ENCODE measurements at regions not wholly inside any gene's neighbourhood (a gene's known extent, or its start where the extent isn't known, plus 50 kb on each side); places are given as distances from the start of the nearest gene placed in this dataset.

- ChIA-PET CTCF (no interaction called here), POLR2A (ENCODE audit: unreplicated experiment) (no interaction called here)
- H2AFZ ChIP-seq: no peak overlapping the region
- H3K9me2 ChIP-seq (ENCODE audit: insufficient read depth): no peaks in the 10 kb centered on the region
- intact Hi-C loops (cut with micrococcal nuclease; ENCODE audit: unreplicated experiment): no loop called here
- H4K20me1 ChIP-seq (ENCODE audit: insufficient read depth): no peaks in the 10 kb centered on the region
- no peak overlapping the region for H3K4me3 ChIP-seq
- H3K4me1 ChIP-seq (replicated peaks; ENCODE audit: insufficient read depth): peaks cover 44% of the 10 kb centered on the region
- no peak for TF ChIP-seq EZH2 (IDR thresholded peaks at IDR 0.05; ENCODE audit: low read depth)
- TF ChIP-seq, protein P1, sequence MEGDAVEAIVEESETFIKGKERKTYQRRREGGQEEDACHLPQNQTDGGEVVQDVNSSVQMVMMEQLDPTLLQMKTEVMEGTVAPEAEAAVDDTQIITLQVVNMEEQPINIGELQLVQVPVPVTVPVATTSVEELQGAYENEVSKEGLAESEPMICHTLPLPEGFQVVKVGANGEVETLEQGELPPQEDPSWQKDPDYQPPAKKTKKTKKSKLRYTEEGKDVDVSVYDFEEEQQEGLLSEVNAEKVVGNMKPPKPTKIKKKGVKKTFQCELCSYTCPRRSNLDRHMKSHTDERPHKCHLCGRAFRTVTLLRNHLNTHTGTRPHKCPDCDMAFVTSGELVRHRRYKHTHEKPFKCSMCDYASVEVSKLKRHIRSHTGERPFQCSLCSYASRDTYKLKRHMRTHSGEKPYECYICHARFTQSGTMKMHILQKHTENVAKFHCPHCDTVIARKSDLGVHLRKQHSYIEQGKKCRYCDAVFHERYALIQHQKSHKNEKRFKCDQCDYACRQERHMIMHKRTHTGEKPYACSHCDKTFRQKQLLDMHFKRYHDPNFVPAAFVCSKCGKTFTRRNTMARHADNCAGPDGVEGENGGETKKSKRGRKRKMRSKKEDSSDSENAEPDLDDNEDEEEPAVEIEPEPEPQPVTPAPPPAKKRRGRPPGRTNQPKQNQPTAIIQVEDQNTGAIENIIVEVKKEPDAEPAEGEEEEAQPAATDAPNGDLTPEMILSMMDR (conservative IDR thresholded peaks at IDR 0.05): no peak
- no peaks in the 10 kb centered on the region for H3K27me3 ChIP-seq (ENCODE audit: insufficient read depth, low read depth)
- H3K27ac ChIP-seq: no peak overlapping the region
- H3K9me3 ChIP-seq (ENCODE audit: insufficient read depth, low read depth): peaks cover 6% of the 10 kb centered on the region; the same call in 1 of the 2 replicates
- no peaks in the 10 kb centered on the region for H3K36me3 ChIP-seq (ENCODE audit: low read depth)
- BruUV-seq (replicated peaks): no TSS peak
- peaks cover 17% of the 10 kb centered on the region; the same call in 1 of the 2 replicates for H3F3A ChIP-seq (ENCODE audit: insufficient read depth, low read depth)
- no peak for DNase-seq
- no peaks in the 10 kb centered on the region for H3K79me2 ChIP-seq (ENCODE audit: low read depth)
- H3K4me2 ChIP-seq: no peak overlapping the region
These were observed 150.3 kb downstream of the TNFSF18 start for GRCh38 chr1:172900376-172900997.

GRCh38 chr1:172902200-172902599, 148.5 kb downstream of the TNFSF18 start:
- intact Hi-C loops (cut with micrococcal nuclease; ENCODE audit: unreplicated experiment): no loop called here
- peaks cover 10% of the 10 kb centered on the region for H3K9me3 ChIP-seq (ENCODE audit: insufficient read depth, low read depth)
- H2AFZ ChIP-seq: no peak overlapping the region
- no peaks in the 10 kb centered on the region for H3K36me3 ChIP-seq (ENCODE audit: low read depth)
- H4K20me1 ChIP-seq (ENCODE audit: insufficient read depth): no peaks in the 10 kb centered on the region
- no peak overlapping the region for H3K4me2 ChIP-seq
- no peaks in the 10 kb centered on the region for H3K79me2 ChIP-seq (ENCODE audit: low read depth)
- H3K4me1 ChIP-seq (replicated peaks; ENCODE audit: insufficient read depth): peaks cover 33% of the 10 kb centered on the region
- H3K4me3 ChIP-seq: no peak overlapping the region
- CTCF ChIA-PET: no interaction called here
- no peak overlapping the region for H3K27ac ChIP-seq
- TF ChIP-seq EZH2 (IDR thresholded peaks at IDR 0.05; ENCODE audit: low read depth): no peak
- TF ChIP-seq, protein P1 (conservative IDR thresholded peaks at IDR 0.05): no peak
- H3K9me2 ChIP-seq (ENCODE audit: insufficient read depth): no peaks in the 10 kb centered on the region
- no peak for DNase-seq
- H3K27me3 ChIP-seq (ENCODE audit: insufficient read depth, low read depth): no peaks in the 10 kb centered on the region
- POLR2A ChIA-PET (ENCODE audit: unreplicated experiment): no interaction called here
- no TSS peak for BruUV-seq (replicated peaks)
- H3F3A ChIP-seq (ENCODE audit: insufficient read depth, low read depth): peaks cover 5% of the 10 kb centered on the region; the same call in 1 of the 2 replicates

DNA sequence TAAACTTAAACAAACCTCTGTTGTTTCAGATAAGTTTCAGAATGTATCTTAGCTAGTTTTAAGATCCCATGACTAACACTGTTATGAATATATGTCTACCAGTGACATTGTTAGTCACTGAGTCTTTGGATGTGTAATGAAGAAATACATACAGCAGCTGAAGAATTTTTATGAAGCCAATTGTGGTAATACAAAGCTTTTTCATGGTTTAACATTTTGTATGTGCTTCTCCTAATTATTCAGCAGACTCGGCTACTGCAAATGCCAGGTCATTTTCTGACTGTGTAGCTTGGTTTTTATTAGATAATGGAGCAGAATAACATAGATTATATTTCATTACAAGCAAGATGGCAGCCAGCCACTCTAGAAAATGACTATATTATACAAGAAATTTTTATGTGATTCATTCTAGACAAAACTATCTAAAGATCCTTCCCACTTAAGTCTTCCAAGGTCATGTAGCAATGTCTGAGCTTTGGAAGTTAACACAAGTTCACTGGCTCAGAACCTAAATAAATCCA, 147.8 kb downstream of the TNFSF18 start:
- no peaks in the 10 kb centered on the region for H3K9me2 ChIP-seq (ENCODE audit: insufficient read depth)
- no peak overlapping the region for H3K27ac ChIP-seq
- H3K9me3 ChIP-seq (ENCODE audit: insufficient read depth, low read depth): peaks cover 15% of the 10 kb centered on the region
- no peaks in the 10 kb centered on the region for H3K36me3 ChIP-seq (ENCODE audit: low read depth)
- H4K20me1 ChIP-seq (ENCODE audit: insufficient read depth): no peaks in the 10 kb centered on the region
- intact Hi-C loops (cut with micrococcal nuclease; ENCODE audit: unreplicated experiment): no loop called here
- CTCF ChIA-PET: interaction anchor here (0.6 kb wide), 1 partner anchor 1175 kb away, joined by 3 read pairs; no protein-coding TSS in a partner anchor
- H3K79me2 ChIP-seq (ENCODE audit: low read depth): no peaks in the 10 kb centered on the region
- no peak overlapping the region for H2AFZ ChIP-seq
- H3K4me3 ChIP-seq: no peak overlapping the region
- no peaks in the 10 kb centered on the region for H3F3A ChIP-seq (ENCODE audit: insufficient read depth, low read depth)
- no peak for DNase-seq
- POLR2A ChIA-PET (ENCODE audit: unreplicated experiment): no interaction called here
- H3K27me3 ChIP-seq (ENCODE audit: insufficient read depth, low read depth): no peaks in the 10 kb centered on the region
- H3K4me2 ChIP-seq: no peak overlapping the region
- TF ChIP-seq, protein P1 (conservative IDR thresholded peaks at IDR 0.05): no peak
- TF ChIP-seq EZH2 (IDR thresholded peaks at IDR 0.05; ENCODE audit: low read depth): no peak
- BruUV-seq (replicated peaks): no TSS peak
- peaks cover 26% of the 10 kb centered on the region for H3K4me1 ChIP-seq (replicated peaks; ENCODE audit: insufficient read depth)
